ENCODE measurements at regions not wholly inside any gene's neighbourhood (a gene's known extent, or its start where the extent isn't known, plus 50 kb on each side); places are given as distances from the start of the nearest gene placed in this dataset.

DNA sequence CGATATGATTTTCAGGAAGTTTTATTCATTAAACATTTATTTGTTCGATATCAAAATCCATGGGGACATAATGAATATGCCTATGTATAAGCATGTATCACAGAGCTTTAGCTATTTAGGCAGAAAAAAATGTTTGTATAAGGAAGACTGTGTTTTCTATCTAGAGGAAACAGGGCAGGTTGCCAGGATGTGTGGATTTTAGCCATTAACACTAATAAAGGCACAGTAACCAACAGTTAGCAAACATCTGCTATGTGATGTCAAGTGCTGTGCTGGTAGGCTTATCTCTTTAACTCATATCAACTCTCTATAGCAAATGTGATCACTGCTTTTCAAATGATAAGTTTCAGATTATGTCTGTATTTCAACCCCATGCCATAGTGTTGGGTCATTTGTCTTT, 708.9 kb upstream of the HS3ST1 start:
- ATAC-seq (ENCODE audit: poor library complexity): no peak

DNA sequence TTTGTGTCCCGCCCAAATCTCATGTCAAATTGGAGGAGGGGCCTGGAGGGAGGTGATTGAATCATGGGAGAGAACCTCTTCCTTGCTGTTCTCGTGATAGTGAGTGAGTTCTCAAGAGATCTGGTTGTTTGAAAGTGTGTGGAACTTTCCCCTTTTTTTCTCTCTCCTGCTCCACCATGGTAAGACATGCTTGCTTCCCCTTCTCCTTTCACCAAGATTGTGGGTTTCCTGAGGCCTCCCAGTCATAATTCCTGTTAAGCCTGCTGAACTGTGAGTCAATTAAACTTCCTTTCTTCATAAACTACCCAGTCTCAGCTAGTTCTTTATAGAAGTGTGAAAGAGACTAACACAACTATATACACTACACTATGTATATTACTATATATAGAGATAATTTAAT, 697.8 kb upstream of the HS3ST1 start:
- Histone ChIP-seq H3K27me3 (ENCODE audit: control insufficient read depth in 1 of 2, insufficient read depth in 2 of 2, low read length in 2 of 2) (no peaks in the 10 kb centered on the region), H3K27ac (ENCODE audit: low read depth in 1 of 2, low read length in 2 of 2) (no peak overlapping the region), H3K9me3 (ENCODE audit: control insufficient read depth in 1 of 2, insufficient read depth in 1 of 2, low read length in 2 of 2) (peaks cover 0 to 7% of the 10 kb centered on the region in 2 experiments), H3K4me1 (ENCODE audit: insufficient read depth, low read length) (no peaks in the 10 kb centered on the region), H3K4me3 (ENCODE audit: low read length) (no peak overlapping the region), H3K36me3 (ENCODE audit: insufficient read depth, low read length) (no peaks in the 10 kb centered on the region)
- TF ChIP-seq CTCF (IDR thresholded peaks at IDR 0.05): no peak
- no peaks in the 10 kb centered on the region for H3K4me1 Mint-ChIP-seq (ENCODE audit: low read depth)
- ATAC-seq (ENCODE audit: poor library complexity) (no peak), DNase-seq (peak in 2 of 14 experiments; percentile 35 to 52)
- no peak overlapping the region for H3K27ac Mint-ChIP-seq
- H3K9me3 Mint-ChIP-seq: peaks cover 10% of the 10 kb centered on the region
- intact Hi-C loops (cut with DNase I, micrococcal nuclease): no loop called here
- no peaks in the 10 kb centered on the region for H3K27me3 Mint-ChIP-seq
- H3K4me3 Mint-ChIP-seq: no peak overlapping the region
- ChIA-PET CTCF (no interaction called here), POLR2A (no interaction called here)
- no peaks in the 10 kb centered on the region for H3K36me3 Mint-ChIP-seq (ENCODE audit: low read depth)

More for the DNA sequence above, 708.9 kb upstream of the HS3ST1 start:
- TF ChIP-seq CTCF (IDR thresholded peaks at IDR 0.05): no peak
- Histone ChIP-seq H3K9me3 (ENCODE audit: control insufficient read depth in 1 of 2, insufficient read depth in 1 of 2, low read length in 2 of 2) (peaks cover 0 to 3% of the 10 kb centered on the region in 2 experiments), H3K36me3 (ENCODE audit: insufficient read depth, low read length) (no peaks in the 10 kb centered on the region), H3K27me3 (ENCODE audit: control insufficient read depth in 1 of 2, insufficient read depth in 2 of 2, low read length in 2 of 2) (no peaks in the 10 kb centered on the region), H3K27ac (ENCODE audit: low read depth in 1 of 2, low read length in 2 of 2) (no peak overlapping the region), H3K4me3 (ENCODE audit: low read length) (no peak overlapping the region), H3K4me1 (ENCODE audit: insufficient read depth, low read length) (no peaks in the 10 kb centered on the region)
- Mint-ChIP-seq H3K9me3 (peaks cover 13% of the 10 kb centered on the region), H3K36me3 (ENCODE audit: low read depth) (no peaks in the 10 kb centered on the region), H3K27ac (no peak overlapping the region), H3K4me1 (ENCODE audit: low read depth) (no peaks in the 10 kb centered on the region), H3K4me3 (no peak overlapping the region), H3K27me3 (no peaks in the 10 kb centered on the region)
- POLR2A ChIA-PET: no interaction called here
- DNase-seq: no peak
- intact Hi-C loops (cut with DNase I, micrococcal nuclease): no loop called here
- CTCF ChIA-PET: no interaction called here

DNA sequence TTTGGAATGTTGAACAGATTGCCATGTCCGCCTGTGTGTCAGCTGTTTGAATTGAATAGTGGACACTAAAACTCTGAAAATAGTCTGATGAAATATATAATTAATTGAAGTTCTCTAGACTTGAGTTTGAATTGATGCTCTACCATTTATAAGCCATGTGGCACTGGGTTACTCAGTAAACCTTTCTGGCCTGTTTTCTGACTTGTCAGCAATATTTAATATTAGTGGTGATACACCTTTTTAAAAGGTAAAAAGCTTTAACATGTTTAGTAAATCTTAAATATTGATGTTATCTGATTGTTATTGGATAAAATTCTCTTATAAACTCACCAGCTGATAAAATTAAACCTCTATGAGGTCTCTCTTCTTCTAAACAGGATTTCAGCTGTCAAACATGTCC, 695.4 kb upstream of the HS3ST1 start:
- H3K36me3 ChIP-seq (ENCODE audit: insufficient read depth, low read length): no peaks in the 10 kb centered on the region
- H3K9me3 Mint-ChIP-seq: peaks cover 7% of the 10 kb centered on the region
- intact Hi-C loops (cut with DNase I, micrococcal nuclease): no loop called here
- POLR2A ChIA-PET: no interaction called here
- H3K27me3 Mint-ChIP-seq: no peaks in the 10 kb centered on the region
- no peak overlapping the region for H3K27ac Mint-ChIP-seq
- CTCF ChIA-PET: no interaction called here
- no peaks in the 10 kb centered on the region for H3K4me1 ChIP-seq (ENCODE audit: insufficient read depth, low read length)
- H3K27ac ChIP-seq (ENCODE audit: low read depth in 1 of 2, low read length in 2 of 2): no peak overlapping the region
- ATAC-seq (ENCODE audit: poor library complexity) (no peak), DNase-seq (no peak)
- H3K36me3 Mint-ChIP-seq (ENCODE audit: low read depth): no peaks in the 10 kb centered on the region
- no peaks in the 10 kb centered on the region for H3K27me3 ChIP-seq (ENCODE audit: control insufficient read depth in 1 of 2, insufficient read depth in 2 of 2, low read length in 2 of 2)
- no peaks in the 10 kb centered on the region for H3K9me3 ChIP-seq (ENCODE audit: control insufficient read depth in 1 of 2, insufficient read depth in 1 of 2, low read length in 2 of 2)
- no peak overlapping the region for H3K4me3 ChIP-seq (ENCODE audit: low read length)
- no peak for TF ChIP-seq CTCF (IDR thresholded peaks at IDR 0.05)
- H3K4me3 Mint-ChIP-seq: no peak overlapping the region
- H3K4me1 Mint-ChIP-seq (ENCODE audit: low read depth): no peaks in the 10 kb centered on the region
